GM23338 (cell line): ENCODE measurements at regions not wholly inside any gene's neighbourhood (a gene's known extent, or its start where the extent isn't known, plus 50 kb on each side); places are given as distances from the start of the nearest gene placed in this dataset.

Experiments
- ATAC-seq: fragments of 200-7000 bp; cut with Tn5 transposase; 3 replicates; pipeline ENCODE4 v1.9.1; 2020
- DNase-seq: peaks from one replicate; pipeline ENCODE4 v3.0.0-alpha.2; 2015; ENCODE audit warnings: low spot score
- H2AFZ ChIP-seq: fragments of 200-600 bp; sonication (generic); 2 replicates; pipeline ENCODE4 v1.8.0; 2016; ENCODE audit warnings: antibody characterized with exemption, mild to moderate bottlenecking, moderate library complexity
- H3F3A ChIP-seq: fragments of 200-600 bp; sonication (generic); replicated peaks from 2 replicates; pipeline ENCODE4 v1.8.0; 2017; ENCODE audit warnings: antibody characterized with exemption, mixed run types, low read depth
- H3K27ac ChIP-seq: fragments of 200-600 bp; sonication (generic); 2 replicates; pipeline ENCODE4 v1.6.1; 2016; ENCODE audit warnings: low read depth
- H3K27me3 ChIP-seq: fragments of 200-600 bp; sonication (generic); 2 replicates; pipeline ENCODE4 v1.8.0; 2016; ENCODE audit warnings: mild to moderate bottlenecking, mixed run types, moderate library complexity; ENCODE audit not compliant: insufficient read depth
- H3K36me3 ChIP-seq: fragments of 200-600 bp; sonication (generic); 2 replicates; pipeline ENCODE4 v1.8.0; 2016; ENCODE audit warnings: mild to moderate bottlenecking; ENCODE audit not compliant: insufficient read depth
- H3K4me1 ChIP-seq: fragments of 200-600 bp; sonication (generic); 2 replicates; pipeline ENCODE4 v1.8.0; 2016; ENCODE audit warnings: mild to moderate bottlenecking, moderate library complexity; ENCODE audit not compliant: insufficient read depth
- H3K4me2 ChIP-seq: fragments of 200-600 bp; sonication (generic); 2 replicates; pipeline ENCODE4 v1.7.1; 2017; ENCODE audit warnings: mixed run types
- H3K4me3 ChIP-seq: fragments of 200-600 bp; sonication (generic); 2 replicates; pipeline ENCODE4 v1.6.1; 2016; ENCODE audit warnings: mixed run types
- H3K79me2 ChIP-seq: fragments of 200-600 bp; sonication (generic); replicated peaks from 2 replicates; pipeline ENCODE4 v1.8.0; 2017; ENCODE audit warnings: mild to moderate bottlenecking; ENCODE audit not compliant: insufficient read depth
- H3K9me2 ChIP-seq: fragments of 200-600 bp; sonication (generic); 2 replicates; pipeline ENCODE4 v1.8.0; 2017; ENCODE audit not compliant: insufficient read depth
- H4K20me1 ChIP-seq: fragments of 200-600 bp; sonication (generic); replicated peaks from 2 replicates; pipeline ENCODE4 v1.8.0; 2017; ENCODE audit warnings: mild to moderate bottlenecking; ENCODE audit not compliant: insufficient read depth
- H3K27ac Mint-ChIP-seq: 2 replicates; pipeline ENCODE4 v1.8.0; 2020; ENCODE audit warnings: inconsistent platforms, mild to moderate bottlenecking, moderate library complexity, mixed read lengths
- H3K27me3 Mint-ChIP-seq: 3 replicates; pipeline ENCODE4 v1.8.0; 2022; ENCODE audit warnings: low read depth, mild to moderate bottlenecking, moderate library complexity, mixed read lengths, inconsistent platforms; ENCODE audit not compliant: insufficient read depth, poor library complexity
- H3K36me3 Mint-ChIP-seq: 3 replicates; pipeline ENCODE4 v1.8.0; 2021; ENCODE audit warnings: low read depth, mild to moderate bottlenecking, inconsistent platforms, moderate library complexity, mixed read lengths
- H3K4me1 Mint-ChIP-seq: 3 replicates; pipeline ENCODE4 v1.8.0; 2020; ENCODE audit warnings: mild to moderate bottlenecking, inconsistent platforms, mixed read lengths
- H3K4me3 Mint-ChIP-seq: 3 replicates; pipeline ENCODE4 v1.8.0; 2021; ENCODE audit warnings: moderate library complexity, mild to moderate bottlenecking, inconsistent platforms, mixed read lengths
- H3K9me3 Mint-ChIP-seq: 3 replicates; pipeline ENCODE4 v1.8.0; 2020; ENCODE audit warnings: moderate library complexity, mild to moderate bottlenecking, inconsistent platforms, mixed read lengths
- CREB1 ChIP-seq: fragments of 250-450 bp; sonication (Bioruptor Pico); IDR thresholded peaks from 2 replicates; pipeline ENCODE4 v1.5.0; 2020; ENCODE audit warnings: low read depth, mild to moderate bottlenecking, moderate library complexity
- CTCF ChIP-seq, 2 experiments: fragments of 200-600 bp in 1 of 2; sonication (generic) in 1 of 2; conservative IDR thresholded peaks; 2 replicates each; pipeline versions ENCODE4 v1.5.1 to v1.6.1; 2016 to 2017; ENCODE audit warnings: antibody characterized with exemption in 2 of 2, low read depth in 2 of 2, mild to moderate bottlenecking in 2 of 2, moderate library complexity in 1 of 2
- ETS1 ChIP-seq: IDR thresholded peaks from 2 replicates; pipeline ENCODE4 v1.6.1; 2016; ENCODE audit warnings: antibody characterized with exemption
- EZH2 ChIP-seq: fragments of 200-600 bp; sonication (generic); IDR thresholded peaks from one replicate; pipeline ENCODE4 v1.8.0; 2017; ENCODE audit warnings: antibody characterized with exemption, mild to moderate bottlenecking, low read depth; ENCODE audit not compliant: unreplicated experiment
- EZH2phosphoT487 ChIP-seq: fragments of 200-600 bp; sonication (generic); IDR thresholded peaks from one replicate; pipeline ENCODE4 v1.8.1; 2018; ENCODE audit warnings: antibody characterized with exemption; ENCODE audit not compliant: unreplicated experiment
- JUNB ChIP-seq: IDR thresholded peaks from one replicate; pipeline ENCODE4 v1.6.1; 2016; ENCODE audit warnings: antibody characterized with exemption; ENCODE audit not compliant: unreplicated experiment
- NANOG ChIP-seq: IDR thresholded peaks from 2 replicates; pipeline ENCODE4 v1.6.1; 2016; ENCODE audit warnings: antibody characterized with exemption, borderline replicate concordance
- REST ChIP-seq: IDR thresholded peaks from one replicate; pipeline ENCODE4 v1.6.1; 2018; ENCODE audit warnings: antibody characterized with exemption; ENCODE audit not compliant: unreplicated experiment
- STAT1 ChIP-seq: IDR thresholded peaks from one replicate; pipeline ENCODE4 v1.6.1; 2016; ENCODE audit warnings: antibody characterized with exemption; ENCODE audit not compliant: unreplicated experiment
- ZNF331 ChIP-seq: fragments of 250-450 bp; sonication (Bioruptor Pico); IDR thresholded peaks from 2 replicates; pipeline ENCODE4 v1.5.0; 2020; ENCODE audit warnings: low read depth, mild to moderate bottlenecking, moderate library complexity
- ZNF462 ChIP-seq: fragments of 250-450 bp; sonication (Bioruptor Pico); IDR thresholded peaks from 2 replicates; pipeline ENCODE4 v1.5.0; 2020; ENCODE audit warnings: mild to moderate bottlenecking, moderate library complexity

GRCh38 chr2:4873876-4874593 lies 818.1 kb upstream of the SOX11 start (continued):
- no peak for TF ChIP-seq CTCF (conservative IDR thresholded peaks at IDR 0.05; ENCODE audit: low read depth in 2 of 2)
- no peak for TF ChIP-seq JUNB
- no peak for TF ChIP-seq REST
- no peak for TF ChIP-seq EZH2phosphoT487
- TF ChIP-seq EZH2, result no peak
- TF ChIP-seq CREB1 (CRISPR knock-in tag), result no peak
- no peak for TF ChIP-seq ETS1
- TF ChIP-seq NANOG, result no peak
- no peak for TF ChIP-seq ZNF331
- TF ChIP-seq STAT1, result no peak

- Histone ChIP-seq H3K4me3 (no peak overlapping the region), H3K9me2 (no peaks in the 10 kb centered on the region), H4K20me1 (no peaks in the 10 kb centered on the region), H3K4me2 (no peak overlapping the region), H2AFZ (no peak overlapping the region), H3K27me3 (no peaks in the 10 kb centered on the region), H3K79me2 (no peaks in the 10 kb centered on the region), H3K27ac (no peak overlapping the region), H3K4me1 (no peaks in the 10 kb centered on the region), H3F3A (no peaks in the 10 kb centered on the region), H3K36me3 (no peaks in the 10 kb centered on the region)
- Mint-ChIP-seq H3K9me3 (peaks cover 63% of the 10 kb centered on the region), H3K27ac (no peak overlapping the region), H3K27me3 (no peaks in the 10 kb centered on the region), H3K4me3 (no peak overlapping the region), H3K36me3 (peaks cover 12% of the 10 kb centered on the region), H3K4me1 (no peaks in the 10 kb centered on the region)
- DNase-seq (no peak), ATAC-seq (no peak)
- TF ChIP-seq ZNF462 (CRISPR knock-in tag) (no peak), ETS1 (no peak), NANOG (no peak), STAT1 (no peak)
These were observed 809.8 kb upstream of the SOX11 start for GRCh38 chr2:4882421-4882820.
